Kidney (tissue), 13 donors: ENCODE measurements at regions not wholly inside any gene's neighbourhood (a gene's known extent, or its start where the extent isn't known, plus 50 kb on each side); places are given as distances from the start of the nearest gene placed in this dataset.

Experiments used
- DNase-seq, 5 donors: peaks; one replicate each; pipeline ENCODE4 v3.0.0-alpha.2; 2013 to 2020
- FAIRE-seq: peaks from 2 replicates; lab custom pipeline; 2012; peaks lifted over from hg19 to GRCh38; lab: Jason Lieb, UNC
- H3K27ac ChIP-seq, 2 donors: one replicate each; pipeline ENCODE4 v1.7.0; 2013; ENCODE audit warnings: low read depth in 2 of 2, low read length in 2 of 2, inconsistent platforms in 1 of 2
- H3K27me3 ChIP-seq: one replicate; pipeline ENCODE4 v1.7.1; 2013; ENCODE audit warnings: low read length, inconsistent platforms; ENCODE audit not compliant: control insufficient read depth, insufficient read depth
- H3K36me3 ChIP-seq, 3 donors: one replicate each; pipeline versions ENCODE4 v1.7.0 to v1.7.1; 2013; ENCODE audit warnings: low read length in 3 of 3, control low read depth in 1 of 3, inconsistent platforms in 1 of 3; ENCODE audit not compliant: insufficient read depth in 3 of 3, control insufficient read depth in 2 of 3
- H3K4me1 ChIP-seq, 3 donors: one replicate each; pipeline versions ENCODE4 v1.7.0 to v1.7.1; 2013; ENCODE audit warnings: low read length in 3 of 3, inconsistent platforms in 1 of 3, low read depth in 1 of 3; ENCODE audit not compliant: control insufficient read depth in 2 of 3, insufficient read depth in 2 of 3
- H3K4me3 ChIP-seq, 3 donors: one replicate each; pipeline versions ENCODE4 v1.7.0 to v1.8.1; 2013; ENCODE audit warnings: low read length in 3 of 3, control low read depth in 1 of 3, inconsistent platforms in 1 of 3
- H3K9ac ChIP-seq, 3 donors: one replicate each; pipeline versions ENCODE4 v1.7.0 to v1.7.1; 2013; ENCODE audit warnings: low read length in 3 of 3, control low read depth in 1 of 3, inconsistent platforms in 1 of 3
- H3K9me3 ChIP-seq, 3 donors: one replicate each; pipeline versions ENCODE4 v1.7.0 to v1.7.1; 2013; ENCODE audit warnings: low read length in 3 of 3, control low read depth in 1 of 3, inconsistent platforms in 1 of 3; ENCODE audit not compliant: control insufficient read depth in 2 of 3, insufficient read depth in 1 of 3
- intact Hi-C: fragments of 100-400 bp; cut with DNase I; formaldehyde crosslinking; loops from one replicate; pipeline ENCODE4 v1.11.1; 2022
- TF ChIP-seq, protein P1 (sequence below): IDR thresholded peaks from 3 replicates; pipeline ENCODE4 v1.5.1; 2012; ENCODE audit warnings: mild to moderate bottlenecking, moderate library complexity, borderline replicate concordance; ENCODE audit not compliant: insufficient read depth; ENCODE audit errors: extremely low read depth
- donor health status: control.
- donor health status: control.
- donor health status: control.
- donor health status: control.
- donor health status: control.
- donor health status: DM: yes; HTN: yes; CAD: no.
- donor health status: Normal renal cell carcinoma (clear cell type).

DNA sequence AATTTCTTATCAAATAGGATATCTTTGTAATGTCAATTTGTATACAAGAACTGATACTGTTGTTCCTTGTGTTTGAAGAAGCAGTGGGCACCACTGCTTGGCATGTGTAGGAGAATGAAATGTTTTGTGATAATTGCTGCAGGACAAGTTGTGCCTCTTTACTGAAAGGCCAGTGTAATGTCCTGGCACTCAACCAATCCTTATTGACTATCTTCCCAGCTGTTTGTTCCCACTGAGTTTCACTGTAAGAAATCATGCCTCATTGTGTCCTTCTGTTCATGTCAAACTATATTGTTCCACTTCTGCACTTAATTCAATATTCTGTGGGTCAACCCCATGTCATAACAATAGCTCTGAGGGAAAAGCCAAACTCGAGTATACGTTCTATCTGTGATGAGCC, 136.1 kb upstream of the FAM83B start:
- DNase-seq, result no peak

DNA sequence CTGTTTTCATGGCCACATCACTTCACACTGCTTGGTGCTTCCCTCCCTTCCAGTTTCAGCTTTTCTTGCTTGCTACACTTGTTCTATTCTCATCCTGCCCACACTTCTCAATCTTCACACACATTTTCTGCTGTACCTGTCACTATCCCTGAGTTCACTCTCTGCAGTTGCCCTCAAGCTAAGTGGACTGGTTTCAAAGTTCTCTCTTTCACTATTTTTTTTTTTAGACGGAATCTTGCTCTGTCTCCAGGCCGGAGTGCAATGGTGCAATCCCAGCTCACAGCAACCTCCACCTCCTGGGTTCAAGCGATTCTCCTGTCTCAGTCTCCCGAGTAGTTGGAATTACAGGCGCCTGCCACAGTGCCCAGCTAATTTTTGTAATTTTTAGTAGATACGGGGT, 130.6 kb upstream of the FAM83B start:
- intact Hi-C loops, result no loop called here
- DNase-seq, result no peak
- Histone ChIP-seq H3K27ac (no peak overlapping the region), H3K27me3 (no peaks in the 10 kb centered on the region), H3K9me3 (no peaks in the 10 kb centered on the region), H3K9ac (no peak overlapping the region), H3K4me1 (peaks cover 0 to 4% (median 0%) of the 10 kb centered on the region in 3 donors), H3K36me3 (no peaks in the 10 kb centered on the region), H3K4me3 (no peak overlapping the region)
- no peak for FAIRE-seq
- TF ChIP-seq, protein P1, sequence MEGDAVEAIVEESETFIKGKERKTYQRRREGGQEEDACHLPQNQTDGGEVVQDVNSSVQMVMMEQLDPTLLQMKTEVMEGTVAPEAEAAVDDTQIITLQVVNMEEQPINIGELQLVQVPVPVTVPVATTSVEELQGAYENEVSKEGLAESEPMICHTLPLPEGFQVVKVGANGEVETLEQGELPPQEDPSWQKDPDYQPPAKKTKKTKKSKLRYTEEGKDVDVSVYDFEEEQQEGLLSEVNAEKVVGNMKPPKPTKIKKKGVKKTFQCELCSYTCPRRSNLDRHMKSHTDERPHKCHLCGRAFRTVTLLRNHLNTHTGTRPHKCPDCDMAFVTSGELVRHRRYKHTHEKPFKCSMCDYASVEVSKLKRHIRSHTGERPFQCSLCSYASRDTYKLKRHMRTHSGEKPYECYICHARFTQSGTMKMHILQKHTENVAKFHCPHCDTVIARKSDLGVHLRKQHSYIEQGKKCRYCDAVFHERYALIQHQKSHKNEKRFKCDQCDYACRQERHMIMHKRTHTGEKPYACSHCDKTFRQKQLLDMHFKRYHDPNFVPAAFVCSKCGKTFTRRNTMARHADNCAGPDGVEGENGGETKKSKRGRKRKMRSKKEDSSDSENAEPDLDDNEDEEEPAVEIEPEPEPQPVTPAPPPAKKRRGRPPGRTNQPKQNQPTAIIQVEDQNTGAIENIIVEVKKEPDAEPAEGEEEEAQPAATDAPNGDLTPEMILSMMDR, result no peak

More for the DNA sequence above, 136.1 kb upstream of the FAM83B start:
- Histone ChIP-seq H3K9me3 (no peaks in the 10 kb centered on the region), H3K27ac (no peak overlapping the region), H3K27me3 (no peaks in the 10 kb centered on the region), H3K36me3 (no peaks in the 10 kb centered on the region), H3K9ac (no peak overlapping the region), H3K4me1 (no peaks in the 10 kb centered on the region), H3K4me3 (no peak overlapping the region)
- intact Hi-C loops, result no loop called here
- TF ChIP-seq, protein P1, result no peak
- no peak for FAIRE-seq

DNA sequence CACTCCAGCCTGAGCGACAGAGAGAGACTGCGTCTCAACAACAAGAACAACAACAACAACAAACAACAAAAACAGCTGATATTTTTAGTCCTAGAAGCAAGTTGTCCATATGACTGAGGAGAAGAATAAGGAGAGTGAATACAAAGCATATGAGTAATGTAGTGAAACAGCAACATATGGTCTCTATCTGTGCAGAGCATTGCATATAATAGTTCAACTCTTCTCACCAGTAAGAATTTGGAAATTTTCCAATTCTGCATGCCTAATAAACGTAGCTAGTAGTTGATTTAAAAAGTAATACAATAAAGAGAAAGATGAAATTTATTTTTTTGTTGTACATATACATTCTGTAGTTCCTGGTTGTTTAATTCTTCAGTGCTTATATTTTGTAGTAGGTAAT, 129.7 kb upstream of the FAM83B start:
- no peak for FAIRE-seq
- H3K36me3 ChIP-seq, result no peaks in the 10 kb centered on the region
- no peaks in the 10 kb centered on the region for H3K27me3 ChIP-seq
- H3K4me1 ChIP-seq, result peaks cover 0 to 4% (median 0%) of the 10 kb centered on the region in 3 donors
- no peak overlapping the region for H3K9ac ChIP-seq
- peak in 2 of 5 donors; percentile 30 to 58 for DNase-seq
- H3K9me3 ChIP-seq, result no peaks in the 10 kb centered on the region
- intact Hi-C loops, result no loop called here
- TF ChIP-seq, protein P1, result no peak
- H3K27ac ChIP-seq, result no peak overlapping the region
- H3K4me3 ChIP-seq, result no peak overlapping the region
